ENCODE measurements at regions not wholly inside any gene's neighbourhood (a gene's known extent, or its start where the extent isn't known, plus 50 kb on each side); places are given as distances from the start of the nearest gene placed in this dataset.

DNA sequence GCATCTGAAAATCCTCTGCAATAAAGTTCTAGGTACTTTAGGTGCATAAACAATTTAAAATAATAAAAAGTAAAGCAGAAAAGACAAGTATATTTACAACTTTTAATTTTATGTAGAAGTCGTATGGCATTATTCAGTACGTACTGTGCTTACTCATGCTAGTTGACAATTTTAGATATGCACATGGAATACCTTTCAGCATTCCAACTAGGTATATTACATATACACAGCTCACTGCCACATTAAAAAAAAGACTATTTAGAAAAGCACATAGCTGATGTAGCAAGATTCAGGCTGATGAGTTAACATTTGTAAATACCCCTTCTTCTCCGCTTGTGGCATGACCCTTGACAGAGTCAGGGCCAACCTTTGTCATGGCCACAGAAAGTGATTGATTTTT is 171.2 kb downstream of the FBXO15 start:
- no peak for ATAC-seq
- TF ChIP-seq ASH2L (IDR thresholded peaks at IDR 0.05; ENCODE audit: borderline replicate concordance, low read depth) = no peak
- TF ChIP-seq TARDBP (IDR thresholded peaks at IDR 0.05; ENCODE audit: borderline replicate concordance) = no peak
- TF ChIP-seq KAT2A (conservative IDR thresholded peaks at IDR 0.05; ENCODE audit: control insufficient read depth, low read depth, low read length) = no peak
- TF ChIP-seq NFIC (IDR thresholded peaks at IDR 0.05; ENCODE audit: low read depth, low read length) = no peak
- no peak for TF ChIP-seq KDM1A (IDR thresholded peaks at IDR 0.05; ENCODE audit: borderline replicate concordance)
- TF ChIP-seq ZNF622 (IDR thresholded peaks at IDR 0.05) = no peak
- TF ChIP-seq CEBPB (IDR thresholded peaks at IDR 0.05; ENCODE audit: borderline replicate concordance in 1 of 2, low read depth in 2 of 2, low read length in 2 of 2) = no peak
- TF ChIP-seq NFXL1 (IDR thresholded peaks at IDR 0.05; ENCODE audit: borderline replicate concordance) = no peak
- no peak for TF ChIP-seq JUNB (IDR thresholded peaks at IDR 0.05)
- no peak for TF ChIP-seq ZNF384 (IDR thresholded peaks at IDR 0.05; ENCODE audit: borderline replicate concordance, low read depth, low read length)
- TF ChIP-seq, protein P1, sequence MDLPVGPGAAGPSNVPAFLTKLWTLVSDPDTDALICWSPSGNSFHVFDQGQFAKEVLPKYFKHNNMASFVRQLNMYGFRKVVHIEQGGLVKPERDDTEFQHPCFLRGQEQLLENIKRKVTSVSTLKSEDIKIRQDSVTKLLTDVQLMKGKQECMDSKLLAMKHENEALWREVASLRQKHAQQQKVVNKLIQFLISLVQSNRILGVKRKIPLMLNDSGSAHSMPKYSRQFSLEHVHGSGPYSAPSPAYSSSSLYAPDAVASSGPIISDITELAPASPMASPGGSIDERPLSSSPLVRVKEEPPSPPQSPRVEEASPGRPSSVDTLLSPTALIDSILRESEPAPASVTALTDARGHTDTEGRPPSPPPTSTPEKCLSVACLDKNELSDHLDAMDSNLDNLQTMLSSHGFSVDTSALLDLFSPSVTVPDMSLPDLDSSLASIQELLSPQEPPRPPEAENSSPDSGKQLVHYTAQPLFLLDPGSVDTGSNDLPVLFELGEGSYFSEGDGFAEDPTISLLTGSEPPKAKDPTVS (IDR thresholded peaks at IDR 0.05; ENCODE audit: low read depth, low read length) = no peak
- no peak for TF ChIP-seq SIN3A (IDR thresholded peaks at IDR 0.05; ENCODE audit: low read depth, low read length)
- no peak for TF ChIP-seq CHD2 (IDR thresholded peaks at IDR 0.05; ENCODE audit: borderline replicate concordance, low read depth, low read length)
- no peak for TF ChIP-seq NR2F1 (conservative IDR thresholded peaks at IDR 0.05)
- no peak for TF ChIP-seq MEF2A (IDR thresholded peaks at IDR 0.05; ENCODE audit: insufficient read depth, low read depth, low read length)
- no peak for TF ChIP-seq TAF1 (IDR thresholded peaks at IDR 0.05; ENCODE audit: borderline replicate concordance, low read depth, low read length)
- no peak overlapping the region for H3K4me3 ChIP-seq
- no peak overlapping the region for H2AFZ ChIP-seq (ENCODE audit: control insufficient read depth, low read depth, low read length)
- 58% methylated on average over 3 of the region's 3 CpGs for WGBS (ENCODE audit: insufficient coverage, insufficient replicate concordance, low lambda C conversion rate, missing lambda C conversion rate)
- ChIA-PET SMC1A (ENCODE audit: uncharacterized antibody, unreplicated experiment) (no interaction called here), CTCF (no interaction called here), RAD21 (ENCODE audit: unreplicated experiment) (no interaction called here), POLR2A (no interaction called here)
- no peaks in the 10 kb centered on the region for H4K20me1 ChIP-seq (ENCODE audit: control insufficient read depth, insufficient read depth)
- H3K79me2 ChIP-seq (ENCODE audit: control insufficient read depth, insufficient read depth, low read length) = no peaks in the 10 kb centered on the region
- H3K9ac ChIP-seq (ENCODE audit: control insufficient read depth, insufficient read depth, low read length) = no peak overlapping the region
- no TSS peak for BruUV-seq (replicated peaks)
- no peaks in the 10 kb centered on the region for H3K9me3 ChIP-seq (replicated peaks; ENCODE audit: control insufficient read depth, insufficient read depth, low read length)
- no peak for FAIRE-seq
- intact Hi-C loops (cut with micrococcal nuclease; ENCODE audit: unreplicated experiment) (no loop called here), in situ Hi-C loops (cut with MboI) (no loop called here)
- no peak overlapping the region for H3K27ac ChIP-seq (ENCODE audit: control insufficient read depth, insufficient read depth)
- no peaks in the 10 kb centered on the region for H3K36me3 ChIP-seq (ENCODE audit: control insufficient read depth in 2 of 2, insufficient read depth in 2 of 2, low read length in 1 of 2)
- no peaks in the 10 kb centered on the region for H3K4me1 ChIP-seq (ENCODE audit: control insufficient read depth, insufficient read depth, low read length)
- H3K4me2 ChIP-seq (ENCODE audit: control insufficient read depth, insufficient read depth) = no peak overlapping the region
- H3K27me3 ChIP-seq (replicated peaks in 1 of 2; ENCODE audit: control insufficient read depth in 2 of 2, insufficient read depth in 2 of 2, low read length in 1 of 2) = no peaks in the 10 kb centered on the region; a peak in 1 of 4 replicates
- DNase-seq (ENCODE audit: low read depth, low spot score) = no peak
